Right lung (tissue), 2 donors: ENCODE measurements at regions not wholly inside any gene's neighbourhood (a gene's known extent, or its start where the extent isn't known, plus 50 kb on each side); places are given as distances from the start of the nearest gene placed in this dataset.

Experiments
- DNase-seq, 2 donors: peaks; one replicate each; pipeline ENCODE4 v3.0.0-alpha.2; 2013

DNA sequence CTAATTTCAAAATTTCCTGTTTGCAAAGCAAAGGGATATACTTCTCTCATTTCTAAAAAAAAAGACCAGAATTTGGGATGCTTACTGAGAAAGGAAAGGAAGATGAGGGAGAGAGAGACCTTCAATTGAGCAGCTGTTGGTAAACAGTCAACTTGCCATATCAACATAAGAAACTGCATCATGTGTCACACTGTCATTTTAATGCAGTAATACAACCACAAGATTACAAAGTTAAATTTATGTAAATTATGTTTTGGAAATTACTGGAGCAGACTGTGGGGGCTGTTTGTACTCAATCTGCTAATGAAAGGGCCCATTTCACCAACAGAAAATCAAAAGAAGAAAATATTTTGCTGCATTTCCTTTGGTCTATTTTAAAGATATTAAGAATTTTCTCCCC lies 370.4 kb upstream of the TMPO start:
- DNase-seq, result no peak

DNA sequence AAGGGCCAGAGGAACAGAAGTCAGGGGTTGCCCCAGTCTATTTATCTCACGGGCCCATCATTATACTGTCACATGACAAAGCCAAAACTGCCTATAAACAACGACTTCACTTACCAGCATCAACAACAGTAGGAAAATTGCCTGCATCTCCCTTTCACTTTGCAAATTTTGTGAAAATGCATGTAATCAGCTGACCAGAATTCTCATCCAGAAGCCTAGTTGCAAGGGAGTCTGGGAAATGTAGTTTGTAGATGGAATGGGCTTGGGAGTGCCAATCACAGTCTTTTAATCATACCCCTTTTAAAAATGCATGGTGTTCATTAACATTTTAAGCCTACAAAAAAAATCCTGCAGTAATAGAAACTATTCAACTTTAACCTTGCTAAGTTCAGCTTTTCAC lies 369.3 kb upstream of the TMPO start:
- no peak for DNase-seq

DNA sequence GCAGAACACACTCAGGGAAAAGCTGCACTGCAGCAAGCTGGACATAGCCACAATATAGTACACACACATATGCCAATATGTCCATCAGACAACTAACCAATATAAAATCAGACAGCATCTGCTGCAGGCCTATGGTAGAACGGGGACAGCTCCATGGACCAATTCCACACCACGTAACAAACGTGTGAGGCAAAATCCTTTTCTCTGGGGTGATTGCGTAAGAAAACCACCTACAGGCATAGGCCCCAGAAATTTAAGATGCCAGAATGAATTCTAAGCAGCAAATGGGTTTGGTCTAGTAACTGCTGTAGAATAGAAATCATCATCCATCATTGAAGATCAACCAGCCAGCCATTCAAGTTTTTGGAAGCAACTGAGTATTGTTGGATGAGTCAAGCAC lies 368.9 kb upstream of the TMPO start:
- DNase-seq, result no peak

DNA sequence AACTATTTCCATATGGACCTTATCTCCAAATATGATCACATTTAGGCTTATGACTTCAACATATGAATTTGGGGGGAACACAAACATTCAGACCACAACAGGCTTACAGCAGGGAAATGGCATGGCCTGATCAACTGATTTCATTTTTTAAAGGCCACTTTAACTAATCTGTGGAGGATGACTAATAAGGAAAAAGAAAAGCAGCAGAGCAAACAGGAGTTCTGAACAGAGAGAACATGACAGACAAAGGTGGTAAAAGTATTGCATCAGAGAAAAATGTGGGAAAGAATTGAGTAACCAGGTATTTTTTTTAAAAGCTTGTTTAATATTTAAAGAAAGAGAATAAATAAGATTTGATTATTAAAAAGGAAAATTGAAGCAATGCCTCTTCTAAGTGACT lies 366.1 kb upstream of the TMPO start:
- DNase-seq, result no peak

DNA sequence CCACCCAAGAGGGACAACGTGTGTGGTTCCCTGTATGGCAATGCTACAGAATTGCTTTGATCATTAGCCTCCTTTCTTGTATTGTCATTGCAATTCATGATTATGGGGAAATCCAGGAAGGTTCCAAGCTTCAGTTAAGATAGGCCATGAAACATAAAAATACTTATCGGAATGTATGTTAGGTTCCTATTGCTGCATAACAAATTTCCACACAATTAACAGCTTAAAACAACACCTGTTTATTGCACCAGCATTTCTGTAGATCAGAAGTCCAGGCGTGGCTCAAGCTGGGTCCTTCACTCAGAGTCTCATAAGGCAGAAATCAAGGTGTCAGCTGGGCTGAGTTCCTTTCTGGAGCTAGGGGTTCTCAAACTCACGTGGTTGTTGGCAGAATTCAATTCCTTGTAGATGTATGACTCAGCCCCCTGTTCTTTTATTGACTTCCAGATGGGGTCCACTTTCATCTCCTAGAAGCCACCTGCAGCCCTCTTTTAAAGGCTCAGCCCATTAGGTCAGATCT lies 365.6 kb upstream of the TMPO start:
- DNase-seq, result no peak

DNA sequence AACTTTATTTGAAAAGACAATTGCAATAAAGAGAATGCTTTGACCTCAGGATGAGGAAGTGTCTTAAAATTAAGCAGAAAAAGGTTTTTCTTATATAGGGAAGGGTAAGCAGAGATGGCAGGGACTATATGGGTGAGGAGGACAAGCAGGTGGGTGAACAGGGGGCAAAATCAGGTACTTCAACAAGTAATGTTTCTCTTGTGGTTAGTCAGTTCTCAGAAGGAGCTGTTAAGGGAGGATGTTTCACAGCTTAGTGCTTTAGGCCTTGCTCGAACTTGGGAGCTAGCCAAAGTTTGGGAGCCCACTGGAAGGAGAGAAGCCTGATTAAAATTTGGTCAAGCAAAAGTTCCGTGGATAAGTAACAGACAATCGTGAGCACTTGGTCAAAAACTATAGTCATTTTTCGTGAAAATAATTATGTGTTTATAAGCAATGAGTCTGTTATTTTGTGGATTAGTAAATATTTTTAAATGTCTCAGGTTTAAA lies 364.2 kb upstream of the TMPO start:
- no peak for DNase-seq

DNA sequence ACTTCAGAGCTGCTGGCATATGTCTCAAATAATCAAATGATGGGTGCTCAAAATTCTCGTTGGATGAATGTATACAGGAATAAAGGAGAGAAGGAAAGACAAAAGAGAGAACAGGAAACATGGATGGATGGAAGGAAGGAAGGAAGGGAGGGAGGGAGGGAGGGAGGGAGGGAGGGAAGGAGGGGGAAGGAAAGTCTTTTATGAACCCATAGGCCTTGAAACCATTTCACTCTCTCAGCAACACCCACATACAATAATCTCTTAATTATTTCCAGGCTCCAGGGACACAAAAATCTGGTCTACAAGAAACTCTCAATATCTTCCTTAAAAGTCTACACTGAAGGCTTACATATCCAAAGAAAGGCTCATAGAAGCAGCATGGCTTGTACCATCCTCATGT lies 363.4 kb upstream of the TMPO start:
- DNase-seq, result no peak

DNA sequence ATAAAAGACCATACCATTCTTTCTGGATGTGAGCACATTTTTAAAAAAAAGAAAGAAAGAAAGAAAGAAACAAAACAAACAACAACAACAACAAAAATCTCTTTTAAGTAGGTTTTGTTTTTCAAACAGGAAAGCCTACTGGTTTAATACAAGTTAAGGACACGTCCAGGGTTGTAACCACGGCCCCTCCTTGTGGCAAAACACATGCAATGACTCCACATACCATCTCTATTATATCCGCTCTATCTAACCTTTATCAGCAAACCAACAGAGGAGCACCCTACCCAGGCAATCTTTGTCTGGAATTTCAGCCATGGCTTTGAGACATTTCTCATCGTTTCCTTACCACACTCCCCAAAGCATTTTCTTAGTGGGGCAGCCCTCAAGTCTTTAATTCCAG lies 360.5 kb upstream of the TMPO start:
- peak; percentile 16 to 48 for DNase-seq

DNA sequence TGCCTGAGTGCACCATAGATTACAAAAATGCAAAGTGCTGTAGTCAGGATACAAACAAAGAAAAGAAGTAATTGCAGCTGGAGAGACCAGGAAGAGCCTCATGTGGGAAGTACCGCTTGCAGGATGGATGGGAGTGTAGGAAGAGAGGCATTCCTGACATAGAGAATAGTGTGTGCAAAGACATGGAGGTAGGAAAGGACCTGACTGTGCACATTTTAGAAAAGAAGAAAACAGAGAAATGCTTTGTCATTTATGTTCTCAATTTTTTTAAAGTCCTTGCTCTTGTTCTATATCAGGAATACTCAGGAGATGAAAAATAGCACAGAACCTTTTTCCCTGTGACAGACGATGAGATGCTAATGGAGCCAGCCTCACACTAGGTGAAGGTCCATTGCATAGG lies 358.7 kb upstream of the TMPO start:
- no peak for DNase-seq

DNA sequence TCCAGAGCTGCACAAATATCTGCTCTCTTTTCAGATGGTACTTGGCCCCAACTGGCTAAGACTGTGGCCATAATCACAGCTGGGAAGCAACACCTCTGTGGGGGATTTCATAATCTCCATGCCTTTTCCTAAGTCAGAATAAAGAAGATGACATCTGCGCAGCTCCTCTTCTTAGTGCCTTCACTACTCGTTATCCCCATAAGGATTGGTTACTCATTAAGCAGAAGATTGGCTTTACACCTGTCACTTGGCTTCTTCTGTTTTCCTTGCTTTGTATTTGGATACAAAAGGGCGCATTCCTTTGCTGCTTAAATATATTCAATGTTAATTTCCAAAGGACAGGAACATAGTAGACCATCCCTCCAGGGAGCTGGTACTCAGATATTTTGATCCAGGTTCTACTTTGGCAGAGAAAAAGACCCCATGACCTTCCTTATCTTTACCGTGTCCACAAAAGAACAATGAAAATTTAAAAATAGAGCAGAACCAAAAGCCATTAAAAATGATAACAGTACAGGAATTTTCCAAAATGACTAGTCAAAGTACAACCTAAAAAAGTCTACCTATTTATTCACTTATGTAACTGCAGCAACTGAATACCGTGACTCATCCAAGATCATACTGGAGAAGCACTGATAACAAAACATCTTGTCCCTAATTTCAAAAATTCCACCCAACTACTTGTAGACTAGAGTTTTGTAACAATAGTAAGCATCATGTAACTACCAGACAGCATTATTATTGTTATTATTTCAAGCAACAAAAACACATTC lies 352.3 kb upstream of the TMPO start:
- no peak for DNase-seq

DNA sequence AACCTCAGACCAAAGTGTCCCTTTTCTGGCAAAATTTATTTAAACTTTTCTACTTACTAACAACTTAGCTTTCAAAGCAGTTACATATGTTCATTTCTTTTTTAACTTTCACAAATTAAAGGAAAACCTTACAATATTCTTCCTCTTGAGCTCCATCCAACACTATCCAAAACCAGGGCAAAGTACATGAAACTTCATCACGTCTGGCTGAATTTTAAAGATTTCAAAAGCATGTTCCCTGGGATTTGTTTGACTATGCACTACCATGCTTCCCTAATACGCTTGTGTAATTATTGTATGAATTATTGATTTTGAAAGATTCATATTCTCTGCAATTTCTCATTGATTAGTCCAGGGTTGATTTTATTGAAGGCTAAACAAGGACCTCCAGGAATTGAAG lies 343.1 kb upstream of the TMPO start:
- no peak for DNase-seq

DNA sequence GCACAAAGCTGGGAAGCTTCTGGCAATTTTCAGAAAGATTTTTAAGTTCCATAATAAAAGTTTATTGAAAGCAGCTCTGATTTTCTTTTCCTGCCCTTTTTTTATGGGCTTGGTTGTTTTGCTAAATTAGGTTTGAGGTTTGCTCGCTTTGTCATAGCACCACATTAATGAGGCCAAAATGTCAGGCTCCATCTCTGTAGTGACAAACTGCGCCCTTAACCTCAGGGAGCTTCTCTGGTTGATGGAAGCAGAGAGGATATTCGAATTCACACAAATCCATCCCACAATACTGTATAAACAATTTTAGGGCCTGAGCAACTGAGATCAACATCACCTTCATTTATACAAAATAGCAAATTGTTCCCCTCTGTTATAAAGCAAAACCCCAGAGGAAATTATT lies 342.6 kb upstream of the TMPO start:
- no peak for DNase-seq

DNA sequence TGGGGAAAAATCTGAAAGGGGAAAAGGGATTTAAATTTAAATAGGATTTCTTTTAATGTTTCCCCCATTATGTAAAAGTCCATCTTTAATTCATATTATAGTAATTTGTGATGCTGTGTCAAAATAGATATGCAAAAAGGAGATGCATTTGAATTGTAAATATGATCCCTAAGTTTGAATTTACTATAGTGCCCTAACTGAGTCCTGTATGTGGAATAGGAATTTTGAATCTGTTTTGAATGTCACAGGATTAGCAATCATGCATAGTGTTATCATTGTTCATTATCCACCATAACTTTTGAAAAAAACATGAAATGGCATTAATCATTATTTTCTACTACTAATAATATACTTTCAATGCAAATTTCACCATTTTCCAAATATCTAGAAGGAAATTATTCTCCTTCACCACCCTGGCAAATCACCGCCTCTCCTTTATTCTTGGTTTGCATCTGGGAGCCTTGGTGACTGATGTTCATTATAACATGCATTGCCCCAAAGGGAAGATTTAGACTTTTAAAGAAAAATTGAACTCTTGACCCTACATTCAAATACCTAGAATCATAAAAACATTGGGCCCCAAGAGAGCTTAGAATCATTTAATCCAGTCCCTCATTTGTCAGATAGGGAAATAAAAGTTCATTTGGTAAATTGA lies 341.5 kb upstream of the TMPO start:
- DNase-seq, result no peak

DNA sequence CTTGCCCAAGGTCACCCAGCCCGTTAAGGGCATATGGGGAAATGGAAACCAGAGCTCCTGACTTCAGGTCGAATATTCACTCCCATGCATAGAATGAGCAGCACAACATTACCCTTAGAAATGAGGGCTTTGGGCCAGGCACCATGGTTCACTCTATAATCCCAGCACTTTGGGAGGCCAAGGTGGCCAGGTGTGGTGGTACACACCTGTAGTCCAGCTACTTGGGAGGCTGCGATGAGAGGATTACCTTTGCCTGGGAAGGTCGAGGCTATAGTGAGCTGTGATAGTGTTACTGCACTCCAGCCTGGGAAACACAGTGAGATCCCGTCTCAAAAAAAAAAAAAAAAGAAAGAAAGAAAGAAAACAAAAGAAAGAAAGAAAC lies 341.0 kb upstream of the TMPO start:
- DNase-seq, result no peak

DNA sequence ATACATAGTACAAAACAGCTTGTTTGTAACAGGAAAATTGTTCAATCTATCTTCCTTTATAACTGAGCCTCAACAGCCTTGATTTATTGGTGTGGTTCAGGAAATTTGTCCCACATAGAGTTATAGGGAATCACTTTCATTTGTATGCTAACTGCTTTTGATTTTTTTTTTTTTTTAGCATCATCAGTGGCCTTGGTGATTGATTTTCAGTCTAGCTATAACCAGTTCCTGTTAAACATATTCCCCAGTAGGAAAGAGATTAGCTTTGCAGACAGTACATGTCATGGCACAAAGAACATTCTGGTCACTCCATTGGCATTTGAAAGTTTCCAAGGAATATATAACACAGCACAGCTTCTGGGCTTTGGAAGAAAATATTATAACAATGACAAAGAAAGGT lies 337.3 kb upstream of the TMPO start:
- no peak for DNase-seq

DNA sequence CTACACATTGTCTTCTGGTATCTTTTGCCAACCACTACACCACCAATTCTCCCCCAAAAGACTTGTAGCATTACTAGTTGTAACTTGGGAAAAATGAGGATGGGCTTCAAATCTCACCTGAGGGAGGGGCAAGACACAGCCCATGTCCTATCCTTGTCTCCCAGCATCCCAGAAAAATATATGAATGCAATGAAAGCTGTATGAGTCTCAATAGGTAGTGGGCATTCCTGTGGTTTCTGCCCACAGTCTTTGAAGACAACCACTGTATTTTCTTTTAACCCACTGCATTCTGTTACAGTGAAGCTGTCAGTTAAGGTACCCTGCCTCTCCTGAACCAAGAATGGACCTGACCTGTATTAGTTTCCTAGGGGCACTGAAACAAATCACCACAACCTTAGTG lies 336.2 kb upstream of the TMPO start:
- DNase-seq, result no peak

DNA sequence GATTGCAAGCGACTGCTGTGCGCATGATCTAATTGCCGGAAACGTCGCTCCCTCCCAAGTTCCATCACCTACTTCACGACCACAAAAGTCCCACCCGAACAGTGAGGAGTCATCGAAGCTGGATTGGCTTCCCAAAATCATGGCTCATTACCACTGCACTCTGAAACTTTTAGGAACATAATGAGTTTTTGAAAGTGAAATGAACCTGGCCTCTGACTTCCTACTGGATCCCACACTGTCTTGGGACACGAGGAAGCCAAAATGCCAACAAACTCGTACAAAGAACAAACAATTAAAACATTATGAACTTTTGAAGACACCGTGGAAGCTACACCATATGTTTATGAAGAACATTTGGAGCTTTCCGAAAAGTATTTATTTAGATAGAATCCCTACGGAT lies 334.8 kb upstream of the TMPO start:
- DNase-seq, result no peak

DNA sequence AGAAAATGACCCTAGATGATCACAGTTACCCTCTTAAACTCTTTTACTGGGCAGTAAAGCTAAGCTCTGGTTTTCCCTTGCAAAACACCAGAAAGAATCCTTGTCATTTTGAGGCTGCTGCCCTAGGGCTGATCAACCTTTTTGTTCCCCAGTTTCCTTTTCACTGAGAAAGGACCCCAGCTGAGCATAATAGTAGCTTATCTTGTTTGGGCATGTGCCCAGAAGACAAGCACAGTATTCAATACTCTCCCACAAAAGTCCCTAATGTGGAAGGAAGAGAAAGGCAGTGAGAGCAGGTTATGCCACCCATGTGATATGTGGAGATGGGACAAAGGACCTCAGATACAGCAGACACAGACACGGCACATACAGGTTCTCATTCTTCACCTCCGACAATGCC lies 332.6 kb upstream of the TMPO start:
- DNase-seq, result no peak

DNA sequence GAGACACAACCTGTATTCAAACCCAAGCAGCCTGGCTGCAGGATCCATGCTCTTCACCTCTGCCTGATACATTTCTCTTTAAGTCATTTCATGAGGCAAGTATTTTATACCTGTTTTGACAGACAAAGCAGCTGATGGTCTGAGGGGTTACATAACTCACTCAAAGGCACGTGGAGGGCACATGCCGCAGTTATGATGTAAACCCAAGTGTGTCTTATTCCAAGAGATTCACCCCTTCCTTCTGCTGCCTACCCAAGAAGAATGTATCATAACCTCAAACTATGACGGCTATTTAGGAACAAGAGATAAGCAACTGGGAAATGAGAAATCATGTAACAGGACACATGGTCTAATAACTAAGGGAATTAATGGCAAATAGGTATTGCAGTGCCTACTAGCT lies 329.8 kb upstream of the TMPO start:
- DNase-seq, result no peak

DNA sequence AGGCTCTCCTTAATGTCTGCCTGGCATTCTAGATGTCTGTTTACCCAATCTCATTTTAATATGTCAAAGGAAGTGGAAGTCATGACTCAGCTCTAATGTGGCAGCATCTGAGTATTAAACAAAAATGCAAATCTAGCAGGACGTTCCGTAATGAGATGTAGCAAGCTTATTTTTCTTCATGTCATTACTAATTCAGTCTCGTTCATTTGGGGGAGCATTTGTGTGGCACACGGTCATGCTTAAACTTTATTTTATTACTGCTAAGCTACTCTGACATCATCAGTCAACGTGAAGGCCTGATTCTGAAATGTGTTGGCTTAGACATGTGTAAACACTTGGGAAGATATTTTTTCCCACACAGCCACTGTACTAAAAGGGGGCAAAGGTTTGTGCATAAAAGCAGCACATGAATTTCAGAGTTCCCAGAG lies 326.7 kb upstream of the TMPO start:
- no peak for DNase-seq

DNA sequence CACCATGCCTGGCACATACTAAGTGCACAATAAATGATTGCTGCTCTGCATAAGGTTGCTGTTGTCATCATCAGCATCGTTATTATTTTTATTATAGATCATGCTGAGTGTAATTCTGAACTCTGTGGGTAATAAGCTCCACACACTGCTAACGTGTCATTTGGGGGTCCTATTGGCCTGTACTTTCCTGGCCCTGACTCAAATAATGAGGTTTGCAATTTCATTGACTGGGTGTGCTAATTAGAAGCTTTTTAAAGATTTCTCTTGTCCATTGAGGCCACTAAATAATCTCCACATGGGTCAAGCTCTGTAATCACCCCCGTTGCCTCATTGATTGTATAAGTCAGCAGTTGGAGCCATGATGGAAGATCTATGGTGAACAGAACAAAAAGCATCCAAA lies 320.8 kb upstream of the TMPO start:
- DNase-seq, result no peak

DNA sequence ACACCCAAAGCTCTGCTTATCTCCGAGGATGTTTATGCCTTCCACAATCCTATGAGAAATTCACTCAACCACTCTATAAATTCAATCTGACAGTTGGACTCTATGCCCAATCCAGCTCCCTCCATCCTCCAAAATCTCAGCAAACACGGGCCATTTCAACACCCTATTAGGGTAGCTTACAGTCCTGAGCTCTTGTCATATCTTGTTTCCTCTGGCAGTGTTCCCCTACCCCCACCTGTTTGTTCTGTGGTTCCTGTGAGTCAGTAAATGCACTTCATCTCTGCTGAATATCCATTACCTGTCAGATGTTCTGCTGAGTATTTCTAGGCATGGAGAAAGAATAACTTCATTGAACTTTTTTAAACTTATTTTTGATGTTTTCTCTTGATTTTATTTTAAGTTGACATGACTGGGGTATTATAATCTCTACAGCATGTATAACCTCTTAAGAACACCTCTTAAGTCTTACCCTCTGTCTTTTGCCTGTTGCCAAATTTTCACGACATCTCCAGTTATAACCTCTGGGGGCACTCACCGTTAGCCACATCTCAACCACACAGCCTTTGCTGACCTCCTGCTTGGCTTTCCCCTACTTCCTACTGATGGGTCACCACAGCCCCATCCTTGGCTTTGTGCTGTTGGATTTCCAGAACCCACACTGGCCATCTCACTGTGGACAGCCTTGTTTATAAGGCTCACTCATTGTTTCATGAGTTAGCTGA lies 317.0 kb upstream of the TMPO start:
- DNase-seq, result no peak

DNA sequence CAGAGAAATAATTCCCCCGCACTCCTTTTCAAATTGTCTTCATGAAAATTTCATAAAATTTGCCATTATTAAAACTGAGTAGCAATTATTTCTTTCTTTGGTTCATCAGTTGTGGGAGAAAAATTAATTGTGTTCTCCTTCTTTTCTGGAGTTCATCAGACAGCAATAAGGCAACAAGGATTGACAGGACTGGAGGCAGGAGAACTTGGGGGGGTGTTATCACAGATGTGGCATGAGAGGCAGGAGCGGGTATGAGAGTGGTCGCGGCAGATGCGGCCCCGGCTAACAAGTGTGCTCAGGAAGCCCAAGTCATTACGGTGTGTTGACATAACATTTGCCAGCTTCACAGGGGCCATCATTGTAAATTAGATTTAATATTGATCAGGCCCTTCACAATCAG lies 306.6 kb upstream of the TMPO start:
- no peak for DNase-seq
